ENCODE measurements at regions not wholly inside any gene's neighbourhood (a gene's known extent, or its start where the extent isn't known, plus 50 kb on each side); places are given as distances from the start of the nearest gene placed in this dataset.
A peak's percentile ranks its signal among the peaks of the same experiment; 100 is the strongest.

DNA sequence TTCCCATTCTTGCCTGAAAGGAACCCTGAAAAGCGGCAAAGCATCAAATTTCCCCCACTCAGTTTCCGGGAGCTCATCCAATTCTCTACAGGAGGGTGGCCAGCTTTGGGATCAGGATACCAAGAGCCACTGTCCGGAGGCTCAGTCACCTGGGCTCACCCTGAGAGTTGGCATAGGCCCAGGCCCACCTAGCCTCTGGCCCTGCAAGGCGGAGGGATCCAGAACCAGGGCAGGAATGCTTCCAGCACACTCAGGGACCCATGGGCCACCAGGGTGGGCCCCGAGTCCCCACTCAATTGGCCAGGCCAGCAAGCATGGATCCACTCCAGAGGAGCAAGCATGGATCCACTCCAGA lies 432.9 kb upstream of the MYT1L start:
- H3K4me3 ChIP-seq (ENCODE audit: low read depth in 1 of 3, low read length in 3 of 3): no peak overlapping the region
- H3K9me3 ChIP-seq (ENCODE audit: control insufficient read depth in 4 of 4, low read length in 3 of 4): peaks cover 0 to 1% (median 0%) of the 10 kb centered on the region in 4 donors
- H3K36me3 ChIP-seq (ENCODE audit: control insufficient read depth in 4 of 4, insufficient read depth in 3 of 4, low read depth in 1 of 4, low read length in 3 of 4): no peaks in the 10 kb centered on the region
- H3K9ac ChIP-seq (ENCODE audit: low read depth in 1 of 2, low read length in 2 of 2): no peak overlapping the region
- no peak overlapping the region for H3K27ac ChIP-seq (ENCODE audit: low read depth in 1 of 2, low read length in 2 of 2)
- no peak for DNase-seq (ENCODE audit: low spot score)
- no peaks in the 10 kb centered on the region for H3K27me3 ChIP-seq (ENCODE audit: control insufficient read depth in 4 of 4, insufficient read depth in 4 of 4, low read length in 3 of 4)
- H3K4me1 ChIP-seq (ENCODE audit: control insufficient read depth in 4 of 4, insufficient read depth in 4 of 4, low read length in 3 of 4): peaks cover 0 to 3% (median 0%) of the 10 kb centered on the region in 4 donors
- TF ChIP-seq EGR1 (IDR thresholded peaks at IDR 0.05; ENCODE audit: low read depth in 2 of 2): no peak
- no peak for TF ChIP-seq YY1 (IDR thresholded peaks at IDR 0.05)
- peak in 1 of 2 donors; percentile 9 for TF ChIP-seq RXRA (IDR thresholded peaks at IDR 0.05)
- TF ChIP-seq, protein P1, sequence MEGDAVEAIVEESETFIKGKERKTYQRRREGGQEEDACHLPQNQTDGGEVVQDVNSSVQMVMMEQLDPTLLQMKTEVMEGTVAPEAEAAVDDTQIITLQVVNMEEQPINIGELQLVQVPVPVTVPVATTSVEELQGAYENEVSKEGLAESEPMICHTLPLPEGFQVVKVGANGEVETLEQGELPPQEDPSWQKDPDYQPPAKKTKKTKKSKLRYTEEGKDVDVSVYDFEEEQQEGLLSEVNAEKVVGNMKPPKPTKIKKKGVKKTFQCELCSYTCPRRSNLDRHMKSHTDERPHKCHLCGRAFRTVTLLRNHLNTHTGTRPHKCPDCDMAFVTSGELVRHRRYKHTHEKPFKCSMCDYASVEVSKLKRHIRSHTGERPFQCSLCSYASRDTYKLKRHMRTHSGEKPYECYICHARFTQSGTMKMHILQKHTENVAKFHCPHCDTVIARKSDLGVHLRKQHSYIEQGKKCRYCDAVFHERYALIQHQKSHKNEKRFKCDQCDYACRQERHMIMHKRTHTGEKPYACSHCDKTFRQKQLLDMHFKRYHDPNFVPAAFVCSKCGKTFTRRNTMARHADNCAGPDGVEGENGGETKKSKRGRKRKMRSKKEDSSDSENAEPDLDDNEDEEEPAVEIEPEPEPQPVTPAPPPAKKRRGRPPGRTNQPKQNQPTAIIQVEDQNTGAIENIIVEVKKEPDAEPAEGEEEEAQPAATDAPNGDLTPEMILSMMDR (IDR thresholded peaks at IDR 0.05; ENCODE audit: low read depth, low read length, missing input control): no peak
- 73% methylated on average over 5 of the region's 5 CpGs for WGBS

DNA sequence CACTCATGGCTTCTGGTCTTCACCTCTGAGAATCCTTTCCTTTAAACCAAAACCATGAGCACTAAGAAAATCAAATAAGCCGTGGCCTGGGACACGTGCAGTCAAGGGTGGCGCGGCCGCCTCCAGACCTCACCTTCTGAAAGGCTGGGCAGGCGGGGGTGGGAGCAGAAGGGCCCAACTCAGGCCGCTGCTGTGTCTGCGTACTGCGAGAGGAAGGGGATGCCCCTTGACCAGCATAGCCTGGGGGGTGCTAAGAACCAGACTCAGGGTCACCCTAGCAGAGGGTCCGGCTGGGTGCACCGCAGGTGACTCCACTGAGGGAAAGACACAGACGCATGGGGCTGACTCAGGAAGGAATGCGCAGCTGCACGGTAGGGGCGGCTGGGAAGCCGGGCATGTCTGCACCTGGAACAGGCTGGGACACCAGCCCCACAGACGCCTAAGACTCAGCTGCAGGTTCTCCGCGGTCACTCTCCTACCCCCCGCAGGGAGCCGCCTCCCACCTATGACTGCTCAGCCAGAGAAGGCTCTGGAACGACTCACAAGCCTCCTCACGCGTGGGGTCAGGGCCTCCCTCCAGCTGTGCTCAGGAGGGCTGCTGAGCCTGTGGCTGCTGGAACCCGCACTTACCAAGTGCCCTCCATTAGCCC lies 432.4 kb upstream of the MYT1L start:
- Histone ChIP-seq H3K4me1 (ENCODE audit: control insufficient read depth in 4 of 4, insufficient read depth in 4 of 4, low read length in 3 of 4) (peaks cover 0 to 3% (median 0%) of the 10 kb centered on the region in 4 donors), H3K27ac (ENCODE audit: low read depth in 1 of 2, low read length in 2 of 2) (no peak overlapping the region), H3K4me3 (ENCODE audit: low read depth in 1 of 3, low read length in 3 of 3) (no peak overlapping the region), H3K9ac (ENCODE audit: low read depth in 1 of 2, low read length in 2 of 2) (no peak overlapping the region), H3K9me3 (ENCODE audit: control insufficient read depth in 4 of 4, low read length in 3 of 4) (peaks cover 0 to 1% (median 0%) of the 10 kb centered on the region in 4 donors), H3K36me3 (ENCODE audit: control insufficient read depth in 4 of 4, insufficient read depth in 3 of 4, low read depth in 1 of 4, low read length in 3 of 4) (no peaks in the 10 kb centered on the region), H3K27me3 (ENCODE audit: control insufficient read depth in 4 of 4, insufficient read depth in 4 of 4, low read length in 3 of 4) (no peaks in the 10 kb centered on the region)
- TF ChIP-seq HNF4G (IDR thresholded peaks at IDR 0.05) (no peak), TAF1 (conservative IDR thresholded peaks at IDR 0.05) (no peak), EGR1 (IDR thresholded peaks at IDR 0.05; ENCODE audit: low read depth in 2 of 2) (no peak), RAD21 (IDR thresholded peaks at IDR 0.05) (no peak), FOXA2 (IDR thresholded peaks at IDR 0.05) (no peak)
- no peak for DNase-seq (ENCODE audit: low spot score)
- WGBS: 82% methylated on average over 25 of the region's 25 CpGs

DNA sequence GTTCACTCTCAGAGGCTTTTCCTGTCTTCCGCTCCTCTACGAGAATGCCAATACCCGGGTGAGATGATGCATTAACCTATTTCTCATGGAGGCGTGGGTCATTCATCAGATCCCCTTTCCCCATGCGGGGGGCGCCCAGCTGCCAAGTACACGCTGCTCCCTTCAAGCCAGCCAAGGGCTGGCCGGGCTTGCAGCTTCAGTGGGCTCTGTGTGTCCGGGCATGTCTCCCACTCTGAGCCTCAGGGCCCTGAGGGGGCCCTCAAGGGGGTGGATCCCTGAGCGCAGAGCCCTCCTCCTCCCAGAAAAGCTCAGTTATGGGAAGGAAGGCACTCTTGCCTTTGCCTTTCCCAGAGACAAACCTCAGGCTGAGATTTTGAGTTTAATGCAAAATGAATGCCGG lies 431.8 kb upstream of the MYT1L start:
- H3K9ac ChIP-seq (ENCODE audit: low read depth in 1 of 2, low read length in 2 of 2): no peak overlapping the region
- H3K27ac ChIP-seq (ENCODE audit: low read depth in 1 of 2, low read length in 2 of 2): no peak overlapping the region
- TF ChIP-seq, protein P2, sequence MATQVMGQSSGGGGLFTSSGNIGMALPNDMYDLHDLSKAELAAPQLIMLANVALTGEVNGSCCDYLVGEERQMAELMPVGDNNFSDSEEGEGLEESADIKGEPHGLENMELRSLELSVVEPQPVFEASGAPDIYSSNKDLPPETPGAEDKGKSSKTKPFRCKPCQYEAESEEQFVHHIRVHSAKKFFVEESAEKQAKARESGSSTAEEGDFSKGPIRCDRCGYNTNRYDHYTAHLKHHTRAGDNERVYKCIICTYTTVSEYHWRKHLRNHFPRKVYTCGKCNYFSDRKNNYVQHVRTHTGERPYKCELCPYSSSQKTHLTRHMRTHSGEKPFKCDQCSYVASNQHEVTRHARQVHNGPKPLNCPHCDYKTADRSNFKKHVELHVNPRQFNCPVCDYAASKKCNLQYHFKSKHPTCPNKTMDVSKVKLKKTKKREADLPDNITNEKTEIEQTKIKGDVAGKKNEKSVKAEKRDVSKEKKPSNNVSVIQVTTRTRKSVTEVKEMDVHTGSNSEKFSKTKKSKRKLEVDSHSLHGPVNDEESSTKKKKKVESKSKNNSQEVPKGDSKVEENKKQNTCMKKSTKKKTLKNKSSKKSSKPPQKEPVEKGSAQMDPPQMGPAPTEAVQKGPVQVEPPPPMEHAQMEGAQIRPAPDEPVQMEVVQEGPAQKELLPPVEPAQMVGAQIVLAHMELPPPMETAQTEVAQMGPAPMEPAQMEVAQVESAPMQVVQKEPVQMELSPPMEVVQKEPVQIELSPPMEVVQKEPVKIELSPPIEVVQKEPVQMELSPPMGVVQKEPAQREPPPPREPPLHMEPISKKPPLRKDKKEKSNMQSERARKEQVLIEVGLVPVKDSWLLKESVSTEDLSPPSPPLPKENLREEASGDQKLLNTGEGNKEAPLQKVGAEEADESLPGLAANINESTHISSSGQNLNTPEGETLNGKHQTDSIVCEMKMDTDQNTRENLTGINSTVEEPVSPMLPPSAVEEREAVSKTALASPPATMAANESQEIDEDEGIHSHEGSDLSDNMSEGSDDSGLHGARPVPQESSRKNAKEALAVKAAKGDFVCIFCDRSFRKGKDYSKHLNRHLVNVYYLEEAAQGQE (IDR thresholded peaks at IDR 0.05): no peak
- TF ChIP-seq FOXA1 (IDR thresholded peaks at IDR 0.05): no peak
- TF ChIP-seq, protein P3, sequence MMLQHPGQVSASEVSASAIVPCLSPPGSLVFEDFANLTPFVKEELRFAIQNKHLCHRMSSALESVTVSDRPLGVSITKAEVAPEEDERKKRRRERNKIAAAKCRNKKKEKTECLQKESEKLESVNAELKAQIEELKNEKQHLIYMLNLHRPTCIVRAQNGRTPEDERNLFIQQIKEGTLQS (IDR thresholded peaks at IDR 0.05): no peak
- TF ChIP-seq, protein P1 (IDR thresholded peaks at IDR 0.05; ENCODE audit: low read depth, low read length, missing input control): no peak
- no peak for TF ChIP-seq RXRA (IDR thresholded peaks at IDR 0.05)
- no peaks in the 10 kb centered on the region for H3K27me3 ChIP-seq (ENCODE audit: control insufficient read depth in 4 of 4, insufficient read depth in 4 of 4, low read length in 3 of 4)
- DNase-seq (ENCODE audit: low spot score): no peak
- H3K9me3 ChIP-seq (ENCODE audit: control insufficient read depth in 4 of 4, low read length in 3 of 4): peaks cover 0 to 1% (median 0%) of the 10 kb centered on the region in 4 donors
- no peak overlapping the region for H3K4me3 ChIP-seq (ENCODE audit: low read depth in 1 of 3, low read length in 3 of 3)
- peaks cover 0 to 3% (median 0%) of the 10 kb centered on the region in 4 donors for H3K4me1 ChIP-seq (ENCODE audit: control insufficient read depth in 4 of 4, insufficient read depth in 4 of 4, low read length in 3 of 4)
- 82% methylated on average over 11 of the region's 11 CpGs for WGBS
- no peaks in the 10 kb centered on the region for H3K36me3 ChIP-seq (ENCODE audit: control insufficient read depth in 4 of 4, insufficient read depth in 3 of 4, low read depth in 1 of 4, low read length in 3 of 4)

Data from liver (tissue), 8 donors.